GM19372 (cell line): ENCODE measurements at regions not wholly inside any gene's neighbourhood (a gene's known extent, or its start where the extent isn't known, plus 50 kb on each side); places are given as distances from the start of the nearest gene placed in this dataset.
"Not testable (repeated sequence)": the region's sequence is repeated elsewhere in the genome, so short reads cannot be mapped to it uniquely, and the experiment has no call there.

Experiments
- ATAC-seq: cut with Tn5 transposase; IDR thresholded peaks from one replicate; pipeline ENCODE4 v1.9.1; 2021; ENCODE audit warnings: mild to moderate bottlenecking, low read depth, moderate library complexity; ENCODE audit not compliant: unreplicated experiment

DNA sequence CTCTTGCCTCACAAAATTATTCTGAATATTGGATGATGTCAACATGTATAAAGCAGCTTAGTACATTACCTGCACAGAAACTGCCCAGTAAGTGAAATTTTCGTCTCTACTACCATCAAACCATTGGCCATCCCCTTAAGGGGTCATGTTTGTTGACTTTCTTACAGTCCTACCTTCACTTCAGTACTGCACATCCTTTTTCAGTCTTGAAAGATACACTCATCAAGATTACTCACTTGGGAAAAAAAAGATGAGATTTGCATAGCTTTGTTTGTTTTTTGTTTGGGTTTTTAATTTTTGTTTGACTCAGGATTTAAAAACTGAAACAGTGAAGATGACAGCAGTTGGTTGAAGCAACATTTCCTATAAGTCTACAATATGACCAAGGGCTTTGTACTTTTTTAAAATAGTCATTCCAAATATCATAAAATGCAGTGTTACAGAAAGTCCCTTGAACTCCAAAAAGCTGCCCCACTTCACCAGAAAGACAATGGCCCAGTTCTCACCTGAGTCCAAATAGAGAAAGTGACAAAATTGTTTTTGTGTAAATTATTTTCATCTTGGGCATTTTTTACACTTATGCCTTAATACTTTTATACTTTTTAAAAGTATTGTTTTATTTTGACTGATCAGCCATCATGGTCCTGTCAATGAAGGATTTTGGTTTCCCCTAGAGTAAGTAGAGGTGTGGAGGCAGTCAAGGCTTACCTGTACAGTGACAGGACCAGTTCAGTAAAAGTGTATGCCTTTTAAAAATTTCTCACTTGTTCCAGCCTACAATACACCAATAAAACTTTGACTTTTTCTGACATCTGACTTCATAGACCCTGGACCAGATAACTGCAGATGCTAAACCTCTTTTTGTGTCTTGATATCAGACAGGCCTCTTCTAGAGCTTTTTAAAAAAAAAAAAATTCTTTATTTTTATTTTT, 59.7 kb upstream of the EDA2R start:
- ATAC-seq, result no peak

DNA sequence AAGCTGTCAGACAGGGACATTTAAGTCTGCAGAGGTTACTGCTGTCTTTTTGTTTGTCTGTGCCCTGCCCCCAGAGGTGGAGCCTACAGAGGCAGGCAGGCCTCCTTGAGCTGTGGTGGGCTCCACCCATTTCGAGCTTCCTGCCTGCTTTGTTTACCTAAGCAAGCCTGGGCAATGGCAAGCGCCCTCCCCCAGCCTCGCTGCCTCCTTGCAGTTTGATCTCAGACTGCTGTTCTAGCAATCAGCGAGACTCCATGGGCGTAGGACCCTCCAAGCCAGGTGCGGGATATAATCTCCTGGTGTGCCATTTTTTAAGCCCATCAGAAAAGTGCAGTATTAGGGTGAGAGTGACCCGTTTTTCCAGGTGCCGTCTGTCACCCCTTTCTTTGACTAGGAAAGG, 53.6 kb upstream of the EDA2R start:
- ATAC-seq, result not testable (repeated sequence)
